NCI-H82 treated with DMSO at 0.1 percent for 48 hours (cell line): ENCODE measurements at regions not wholly inside any gene's neighbourhood (a gene's known extent, or its start where the extent isn't known, plus 50 kb on each side); places are given as distances from the start of the nearest gene placed in this dataset.
"Not testable (repeated sequence)": the region's sequence is repeated elsewhere in the genome, so short reads cannot be mapped to it uniquely, and the experiment has no call there.

Experiments
- DNase-seq: peaks from one replicate; lab custom pipeline; 2025; ENCODE audit not compliant: unreplicated experiment; lab: John Stamatoyannopoulos, UW

DNA sequence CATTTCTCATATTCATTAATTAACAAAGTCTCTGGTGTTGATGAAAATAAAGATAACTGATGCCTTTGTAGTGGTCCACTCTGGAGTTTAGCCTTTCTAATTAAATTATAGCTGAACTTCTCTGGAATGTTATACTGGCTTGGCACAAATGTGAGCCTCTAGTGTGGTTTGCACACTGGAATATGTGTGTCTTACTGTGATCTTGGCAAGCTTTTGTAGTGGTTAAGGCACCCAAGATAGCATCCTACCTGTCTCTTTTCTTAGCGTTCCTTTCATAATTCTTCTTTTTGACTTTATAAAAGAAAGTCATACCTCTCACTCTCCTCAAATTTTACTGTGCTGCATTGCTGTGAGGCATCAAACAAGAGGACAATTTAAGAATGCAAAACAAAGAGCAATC lies 107.4 kb downstream of the UTRN start:
- no peak for DNase-seq

DNA sequence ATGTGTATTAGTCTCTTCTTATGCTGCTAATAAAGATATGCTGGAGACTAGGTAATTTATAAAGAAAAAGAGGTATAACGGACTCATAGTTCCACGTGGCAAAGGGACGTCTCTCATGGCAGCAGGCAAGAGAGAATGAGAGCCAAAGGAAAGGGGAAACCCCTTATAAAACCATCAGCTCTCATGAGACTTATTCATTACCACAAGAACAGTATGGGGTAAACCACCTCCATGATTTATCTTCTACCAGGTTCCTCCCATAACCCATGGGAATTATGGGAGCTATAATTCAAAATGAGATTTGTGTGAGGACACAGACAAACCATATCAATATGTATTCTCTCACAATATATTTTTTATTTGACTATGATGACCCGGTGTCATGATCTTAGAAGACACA lies 109.1 kb downstream of the UTRN start:
- DNase-seq = no peak

DNA sequence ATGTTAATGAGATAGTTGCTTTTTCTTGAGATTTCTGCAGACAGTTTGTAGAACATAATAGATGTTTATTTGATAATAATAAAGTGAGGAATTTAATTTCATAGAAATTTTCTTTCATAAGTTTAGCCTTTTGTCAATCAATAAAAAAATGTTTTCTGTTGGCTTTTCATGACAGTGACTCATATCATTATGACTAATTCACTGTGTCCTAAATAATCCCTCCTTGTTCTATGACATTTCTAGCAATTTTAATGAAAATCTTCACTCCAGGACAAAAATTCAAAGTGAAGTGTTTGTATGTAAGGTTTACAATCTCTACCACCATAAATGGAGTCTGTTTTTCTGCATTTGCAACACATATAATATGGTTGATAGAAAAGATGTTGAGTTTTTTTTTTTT lies 109.9 kb downstream of the UTRN start:
- DNase-seq = no peak

DNA sequence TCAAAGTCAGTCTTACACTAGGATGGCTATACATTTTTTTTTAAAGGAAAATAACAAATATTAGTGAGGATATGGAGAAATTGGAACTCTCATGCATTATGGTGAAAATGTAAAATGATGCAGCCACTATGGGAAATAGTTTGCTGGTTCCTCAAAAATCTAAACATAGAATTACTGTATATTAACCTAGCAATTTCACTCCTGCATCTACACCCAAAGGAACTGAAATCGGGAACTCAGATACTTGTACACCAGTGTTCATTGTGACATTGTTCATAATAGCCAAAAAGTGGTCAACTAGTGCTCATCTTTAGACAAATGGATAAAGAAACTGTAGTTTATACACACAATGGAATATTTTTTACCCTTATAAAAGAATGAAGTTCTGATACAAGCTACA lies 110.7 kb downstream of the UTRN start:
- no peak for DNase-seq

DNA sequence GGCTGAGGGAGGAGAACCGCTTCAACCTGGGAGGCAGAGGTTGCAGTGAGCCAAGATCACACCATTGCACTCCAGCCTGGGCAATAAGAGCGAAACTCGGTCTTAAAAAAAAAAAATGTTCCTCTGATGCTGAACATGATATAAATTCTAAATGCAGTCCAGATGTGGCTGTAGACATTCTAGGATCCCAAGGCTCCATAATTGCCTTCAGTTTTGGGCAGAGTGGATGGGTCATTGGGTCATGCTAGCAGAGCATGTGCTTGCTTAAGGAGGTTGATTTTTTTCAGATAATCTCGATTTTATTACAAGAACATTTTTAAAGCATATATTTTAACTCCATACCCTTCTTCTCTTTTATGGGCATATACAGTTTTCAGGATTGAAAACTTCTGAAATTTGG lies 112.0 kb downstream of the UTRN start:
- no peak for DNase-seq

DNA sequence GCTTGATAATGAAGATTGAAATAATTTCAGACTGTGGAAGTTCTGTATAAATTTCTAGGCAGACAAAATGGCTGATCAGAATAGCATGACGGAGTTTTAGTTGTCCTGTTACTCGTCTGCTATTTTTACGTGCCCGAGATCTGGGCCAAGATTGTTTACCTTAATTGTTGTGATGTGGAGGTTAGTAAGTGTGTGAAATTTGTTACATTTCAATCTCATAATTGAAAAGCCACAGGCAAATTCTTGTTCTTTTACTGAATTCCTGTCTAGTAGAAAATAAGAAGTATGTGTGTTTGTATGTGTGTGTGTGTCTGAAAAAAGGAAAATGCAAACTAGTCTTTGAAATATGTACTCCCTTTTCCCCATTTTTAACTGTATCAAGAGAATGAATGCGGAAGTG lies 115.2 kb downstream of the UTRN start:
- DNase-seq = no peak

DNA sequence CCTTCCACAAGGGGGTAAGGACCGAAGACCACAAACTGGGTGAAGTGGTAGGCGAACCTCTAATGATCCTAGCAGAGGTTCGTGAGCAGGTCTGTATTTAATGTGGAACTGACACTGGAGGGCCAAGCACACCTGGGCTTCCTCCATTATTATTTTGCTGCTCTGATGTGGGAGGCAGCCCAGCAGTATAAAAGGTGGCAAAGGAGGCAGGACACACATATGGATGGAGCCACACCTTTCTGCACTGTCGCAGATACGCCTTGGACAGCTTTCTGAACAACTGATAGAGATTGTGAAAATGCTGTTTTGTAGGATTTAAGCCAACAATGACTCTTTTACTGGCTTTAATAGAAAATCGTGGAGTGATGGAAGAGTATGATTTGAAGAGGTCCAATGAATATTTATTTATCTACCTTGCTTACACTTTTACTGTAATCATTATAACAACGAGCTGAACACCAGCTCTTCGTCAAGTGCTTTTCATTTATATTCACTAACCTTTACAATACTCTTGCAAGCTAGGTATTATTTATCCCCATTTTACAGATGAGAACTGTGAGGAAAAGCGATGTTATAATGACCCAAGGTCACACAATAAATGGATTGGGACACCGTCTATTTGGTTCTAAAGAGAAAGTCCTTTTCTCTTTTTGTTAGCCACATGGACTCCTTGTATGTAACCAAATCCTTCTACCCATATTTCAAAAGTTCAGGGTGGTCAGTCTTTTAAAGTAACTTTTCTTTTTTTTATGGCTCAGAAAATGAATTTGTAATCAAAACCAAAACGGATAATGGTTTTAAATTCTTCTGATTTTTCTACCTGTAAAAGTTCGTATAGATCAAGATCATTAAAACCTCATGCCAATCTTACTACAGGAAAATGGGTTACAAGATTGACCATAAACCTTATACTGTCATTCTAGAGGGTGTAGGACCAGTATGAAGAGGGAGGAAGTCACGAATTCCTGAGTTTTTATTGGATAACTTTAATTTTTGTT lies 116.9 kb downstream of the UTRN start:
- no peak for DNase-seq

DNA sequence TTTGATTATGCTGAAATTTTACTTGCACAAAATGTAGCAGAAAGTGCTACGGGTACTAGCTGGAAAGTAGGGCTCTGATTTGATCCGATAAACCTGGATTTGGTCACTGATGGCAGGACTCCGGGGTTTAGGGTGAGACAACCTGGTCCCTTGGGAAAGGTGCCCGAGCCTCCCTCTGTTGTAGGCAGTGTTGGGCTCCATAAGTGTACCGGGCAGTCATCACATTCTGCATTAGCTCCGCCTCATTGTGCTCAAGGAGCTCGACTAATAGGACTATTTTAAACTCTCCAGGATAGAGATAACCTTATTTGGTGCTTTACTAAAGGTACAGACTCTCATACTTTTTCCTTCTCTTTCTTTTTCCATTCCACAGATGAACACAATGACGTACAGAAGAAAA lies 117.6 kb downstream of the UTRN start:
- DNase-seq = no peak

DNA sequence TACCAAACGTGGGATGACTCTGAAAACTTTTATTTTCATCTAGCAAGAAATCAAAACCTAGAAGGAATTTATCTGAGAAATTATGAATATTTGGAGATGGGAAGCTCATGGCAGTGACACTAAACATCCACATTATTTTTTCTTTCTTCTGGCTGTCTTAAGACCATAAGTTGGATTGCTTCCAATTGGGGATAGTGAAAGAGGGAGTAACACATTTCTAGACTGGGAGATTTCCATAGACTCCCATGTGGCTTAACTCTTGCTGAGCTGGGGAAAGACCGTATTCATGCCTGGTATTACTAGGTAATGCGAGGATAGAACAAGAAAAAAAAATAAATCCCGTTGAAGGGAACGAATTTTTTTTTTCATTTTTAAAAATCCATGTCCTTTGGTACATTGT lies 120.0 kb downstream of the UTRN start:
- DNase-seq = no peak

DNA sequence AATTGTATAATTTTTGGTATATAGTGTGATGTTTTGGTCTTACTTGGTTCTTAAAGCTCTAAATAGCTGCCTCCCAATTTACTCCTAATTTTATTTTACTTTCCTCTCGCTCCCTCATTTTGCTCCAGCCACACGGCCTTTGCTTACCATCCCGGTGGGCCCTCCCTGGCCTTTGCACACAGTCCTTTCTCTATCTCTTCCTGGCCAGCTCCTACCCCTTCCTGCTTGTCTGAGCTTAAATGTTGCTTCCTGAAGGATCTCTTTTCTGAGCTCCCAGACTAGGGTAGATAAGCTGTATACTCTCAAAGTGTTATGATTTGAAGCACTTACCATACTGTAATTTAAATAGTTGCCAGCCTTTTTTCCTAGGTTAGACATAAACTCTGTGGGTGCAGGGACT lies 121.7 kb downstream of the UTRN start:
- no peak for DNase-seq

DNA sequence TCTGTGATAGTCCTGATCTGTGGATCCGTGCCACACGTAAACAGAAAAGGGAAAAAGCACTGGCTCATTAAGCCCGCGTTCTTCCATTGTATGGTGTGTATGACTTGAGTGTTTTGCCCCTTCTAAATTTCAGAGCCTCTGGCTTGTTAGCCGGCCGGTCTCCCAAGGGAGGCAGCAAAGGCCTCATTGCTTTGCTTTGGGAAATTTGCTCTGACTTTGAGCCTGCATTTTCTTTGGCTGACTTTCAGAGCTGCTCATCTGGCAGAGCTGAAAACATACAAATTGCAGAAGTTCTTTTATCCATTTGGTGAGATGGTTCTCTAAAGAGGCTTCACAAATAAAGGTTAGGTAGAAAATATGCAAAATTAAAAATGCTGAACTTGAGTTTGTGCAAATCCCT lies 123.0 kb downstream of the UTRN start:
- no peak for DNase-seq

DNA sequence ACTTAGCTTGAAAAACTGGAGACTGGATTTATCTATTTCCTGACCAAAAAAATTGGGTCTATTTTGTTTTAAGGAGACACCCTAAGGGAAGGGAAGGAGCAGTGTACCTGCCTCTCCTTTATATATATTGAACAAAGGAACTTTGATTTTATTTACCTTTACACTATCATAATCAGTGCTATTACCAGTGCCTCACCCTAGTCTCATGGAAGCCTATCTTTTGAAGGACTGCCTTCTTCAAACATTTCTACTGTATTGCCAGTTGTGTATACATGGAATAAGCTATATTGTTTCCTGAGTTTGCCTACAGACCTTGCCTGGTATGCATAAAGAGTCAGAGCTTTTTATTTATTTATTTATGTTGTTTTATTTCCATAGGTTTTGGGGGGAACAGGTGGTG lies 124.9 kb downstream of the UTRN start:
- DNase-seq = no peak

DNA sequence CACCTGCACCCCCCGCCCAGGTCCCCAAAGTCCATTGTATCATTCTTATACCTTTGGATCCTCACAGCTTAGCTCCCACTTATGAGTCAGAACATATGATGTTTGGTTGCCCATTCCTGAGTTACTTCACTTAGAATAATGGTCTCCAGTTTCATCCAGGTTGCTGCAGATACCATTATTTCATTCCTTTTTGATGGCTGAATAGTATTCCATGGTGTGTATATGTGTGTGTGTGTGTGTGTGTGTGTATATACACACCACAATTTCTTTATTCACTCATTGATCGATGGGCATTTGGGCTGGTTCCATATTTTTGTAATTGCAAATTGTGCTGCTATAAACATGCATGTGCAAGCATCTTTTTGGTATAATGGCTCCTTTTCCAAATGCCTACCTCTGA lies 125.4 kb downstream of the UTRN start:
- DNase-seq = not testable (repeated sequence)

DNA sequence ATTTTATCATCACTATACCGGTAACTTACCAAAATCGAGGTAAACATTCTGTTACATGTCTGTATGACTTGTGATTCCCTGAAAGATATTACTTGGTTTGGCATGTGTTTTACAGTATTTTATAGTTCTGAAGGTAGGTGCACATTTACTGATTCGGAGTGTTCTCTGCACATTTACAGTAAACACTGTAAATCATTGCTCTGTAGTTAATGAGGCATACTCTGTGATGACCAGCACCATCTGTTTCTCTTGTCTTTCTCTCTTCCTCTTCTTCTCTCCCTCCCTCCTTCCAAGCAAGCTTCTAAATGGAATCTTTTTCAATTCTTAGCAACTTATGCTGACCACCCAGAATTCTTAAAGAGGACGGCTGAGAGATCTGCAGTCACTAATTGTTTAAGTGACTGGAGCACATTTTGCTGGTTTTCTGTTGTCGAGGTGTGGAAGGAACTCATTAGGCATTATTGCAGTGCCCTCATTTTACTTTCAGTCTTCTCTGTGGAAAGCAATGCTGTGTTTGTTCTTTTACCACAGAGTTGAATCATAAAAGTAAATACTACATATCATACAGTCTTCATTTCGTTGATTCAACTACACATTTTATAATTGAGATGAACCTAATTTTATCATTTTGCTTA lies 126.5 kb downstream of the UTRN start:
- no peak for DNase-seq

DNA sequence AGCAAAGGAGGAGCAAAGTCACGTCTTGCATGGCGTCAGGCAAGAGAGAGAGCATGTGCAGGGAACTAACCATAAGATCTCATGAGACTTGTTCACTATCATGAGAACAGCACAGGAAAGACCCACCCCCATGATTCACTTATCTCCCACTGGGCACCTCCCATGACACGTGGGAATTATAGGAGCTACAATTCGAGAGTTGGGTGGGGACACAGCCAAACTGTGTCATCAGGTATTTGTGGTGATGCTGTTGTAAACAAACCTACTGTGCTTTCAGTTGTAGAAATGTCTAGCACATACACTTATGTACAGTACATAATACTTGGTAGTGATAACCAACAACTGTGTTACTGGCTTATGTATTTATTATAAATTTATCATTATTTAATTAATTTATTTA lies 128.3 kb downstream of the UTRN start:
- DNase-seq = no peak

DNA sequence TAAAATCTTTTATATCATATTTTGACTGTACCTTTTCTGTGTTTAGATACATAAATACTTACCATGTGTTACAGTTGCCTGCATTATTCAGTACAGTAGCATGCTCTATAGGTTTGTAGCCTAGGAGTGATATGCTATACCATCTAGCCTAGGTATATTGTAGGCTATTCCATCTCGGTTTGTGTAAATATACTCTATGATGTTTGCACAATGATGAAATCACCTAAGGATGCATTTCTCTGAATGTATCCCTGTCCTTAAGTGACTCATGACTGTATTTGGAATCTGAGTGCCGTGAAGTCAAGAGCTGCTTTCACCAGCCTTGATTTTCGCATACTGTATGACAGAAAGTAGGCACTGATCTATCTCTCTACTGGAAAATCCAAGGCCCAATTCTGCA lies 129.9 kb downstream of the UTRN start:
- DNase-seq = no peak

DNA sequence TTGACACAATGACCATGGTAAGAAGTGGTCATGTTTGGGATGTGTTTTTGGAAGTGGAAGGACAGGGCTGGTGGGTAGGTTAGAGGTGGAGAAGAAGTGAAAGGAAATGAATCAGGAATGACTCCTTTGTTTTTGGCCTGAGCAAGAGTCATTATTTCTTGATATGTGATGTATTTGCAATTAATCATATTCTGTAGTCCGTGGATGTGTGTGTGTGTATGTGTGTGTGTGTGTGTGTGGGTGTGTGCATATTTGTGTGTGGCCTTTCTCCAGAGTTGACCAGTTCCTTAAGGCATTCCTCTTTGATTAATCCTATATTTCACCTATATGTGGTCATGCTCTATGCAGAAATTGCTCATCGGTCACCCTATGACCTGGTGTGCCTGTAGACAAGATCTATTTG lies 130.7 kb downstream of the UTRN start:
- no peak for DNase-seq

DNA sequence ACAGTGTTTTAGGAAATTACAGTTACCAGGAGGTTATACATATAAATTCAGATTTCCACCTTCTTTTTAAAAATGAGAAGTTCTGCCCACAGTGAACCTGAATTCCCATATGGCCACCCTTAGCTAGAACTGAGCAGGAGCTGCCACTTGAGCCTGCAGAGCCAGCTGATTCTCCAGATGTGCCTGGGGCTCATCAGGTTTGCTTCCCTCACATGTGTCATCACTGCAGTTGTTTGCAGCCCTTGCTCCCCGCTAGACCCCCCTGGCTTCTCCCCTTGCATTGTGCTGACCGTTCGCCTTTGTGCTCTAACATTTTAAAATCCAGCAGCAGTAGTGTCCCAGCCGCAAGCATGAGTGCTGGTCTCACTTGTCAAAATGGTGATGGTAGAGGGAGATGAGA lies 131.1 kb downstream of the UTRN start:
- no peak for DNase-seq

DNA sequence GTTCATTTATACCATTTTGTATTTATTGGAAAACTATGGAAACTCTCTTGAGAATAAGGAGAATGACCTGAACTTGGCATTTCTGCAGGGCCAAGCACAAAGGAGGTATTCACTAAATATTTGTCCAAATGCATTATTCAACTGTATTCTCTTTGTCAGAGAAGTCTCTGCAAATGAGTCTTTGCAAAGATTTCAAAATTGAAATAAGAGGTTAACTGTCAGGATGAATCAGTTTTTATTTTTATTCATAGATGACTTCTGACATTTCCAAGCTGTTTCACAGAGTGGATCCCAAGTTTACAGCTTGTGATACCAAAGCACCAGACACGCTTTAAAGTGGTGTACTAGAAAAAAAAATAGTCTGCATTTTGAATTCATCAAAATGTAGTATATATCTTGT lies 131.6 kb downstream of the UTRN start:
- no peak for DNase-seq

DNA sequence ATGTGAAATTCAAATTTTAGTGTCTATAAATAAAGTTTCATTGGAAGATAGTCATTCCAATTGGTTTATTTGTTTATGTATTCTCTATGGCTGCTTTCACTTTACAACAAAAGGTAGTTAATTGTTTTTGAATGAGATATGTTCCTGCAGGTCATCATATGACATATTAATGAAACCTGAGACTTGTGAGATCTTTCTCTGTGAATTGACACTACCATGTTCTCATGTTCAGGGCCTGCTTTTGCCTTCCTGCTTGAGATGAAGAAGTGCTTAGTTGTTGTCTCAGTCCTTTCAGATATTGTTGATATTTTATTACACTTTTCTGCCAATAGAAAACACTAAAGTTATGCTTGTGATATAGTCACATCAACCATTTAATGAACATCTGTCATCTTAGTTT lies 132.5 kb downstream of the UTRN start:
- DNase-seq = no peak

DNA sequence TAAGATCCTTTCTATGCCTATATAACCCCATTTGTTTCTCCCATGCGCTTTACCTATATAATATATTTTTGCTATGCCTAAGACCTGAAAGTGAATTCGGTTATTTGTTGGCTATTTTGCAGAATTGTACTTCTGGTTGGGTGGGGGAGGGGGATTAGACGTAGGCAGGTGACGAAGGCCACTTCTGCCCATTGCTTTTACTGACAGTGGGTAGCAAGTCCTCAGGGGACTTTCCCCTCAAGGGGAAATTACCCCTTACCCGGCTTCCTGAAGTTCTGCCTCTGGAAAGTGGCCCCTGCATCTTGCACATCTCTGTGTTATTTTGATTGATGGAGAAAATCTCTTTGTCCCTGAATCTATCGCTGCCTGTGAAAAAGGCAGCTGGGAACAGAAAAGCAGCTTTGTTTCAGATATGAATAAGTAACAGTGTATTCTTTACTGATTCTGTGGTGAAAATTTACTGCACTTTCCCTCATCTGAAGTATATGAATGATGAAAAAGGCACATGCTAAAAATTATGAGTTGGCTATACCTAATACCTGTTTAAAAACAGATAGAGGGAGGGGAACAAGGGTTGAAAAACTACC lies 133.9 kb downstream of the UTRN start:
- DNase-seq = no peak

DNA sequence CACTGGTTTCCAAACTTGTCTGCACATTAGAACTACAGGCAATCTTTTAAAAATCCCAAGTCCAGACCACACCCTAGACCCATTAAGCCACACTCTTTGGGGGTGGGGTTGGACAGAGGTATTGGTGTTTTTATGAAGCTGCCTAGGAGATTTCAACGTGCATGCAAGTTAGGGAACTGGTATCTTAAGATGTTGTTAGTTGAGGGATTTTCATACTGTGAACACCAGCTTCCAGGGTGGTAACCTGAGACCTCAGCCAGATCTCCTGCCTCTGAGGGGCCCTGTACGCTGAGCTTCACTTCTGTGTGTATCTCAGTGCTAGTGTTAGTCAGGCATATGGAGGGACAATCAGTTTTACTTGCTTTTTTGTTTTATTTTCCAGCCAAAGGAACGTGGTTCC lies 138.0 kb downstream of the UTRN start:
- DNase-seq = no peak
